AML-193 (cell line): ENCODE measurements at regions not wholly inside any gene's neighbourhood (a gene's known extent, or its start where the extent isn't known, plus 50 kb on each side); places are given as distances from the start of the nearest gene placed in this dataset.

Experiments
- DNase-seq, 2 experiments: peaks; one replicate each; lab custom pipeline; 2025; lab: John Stamatoyannopoulos, UW

DNA sequence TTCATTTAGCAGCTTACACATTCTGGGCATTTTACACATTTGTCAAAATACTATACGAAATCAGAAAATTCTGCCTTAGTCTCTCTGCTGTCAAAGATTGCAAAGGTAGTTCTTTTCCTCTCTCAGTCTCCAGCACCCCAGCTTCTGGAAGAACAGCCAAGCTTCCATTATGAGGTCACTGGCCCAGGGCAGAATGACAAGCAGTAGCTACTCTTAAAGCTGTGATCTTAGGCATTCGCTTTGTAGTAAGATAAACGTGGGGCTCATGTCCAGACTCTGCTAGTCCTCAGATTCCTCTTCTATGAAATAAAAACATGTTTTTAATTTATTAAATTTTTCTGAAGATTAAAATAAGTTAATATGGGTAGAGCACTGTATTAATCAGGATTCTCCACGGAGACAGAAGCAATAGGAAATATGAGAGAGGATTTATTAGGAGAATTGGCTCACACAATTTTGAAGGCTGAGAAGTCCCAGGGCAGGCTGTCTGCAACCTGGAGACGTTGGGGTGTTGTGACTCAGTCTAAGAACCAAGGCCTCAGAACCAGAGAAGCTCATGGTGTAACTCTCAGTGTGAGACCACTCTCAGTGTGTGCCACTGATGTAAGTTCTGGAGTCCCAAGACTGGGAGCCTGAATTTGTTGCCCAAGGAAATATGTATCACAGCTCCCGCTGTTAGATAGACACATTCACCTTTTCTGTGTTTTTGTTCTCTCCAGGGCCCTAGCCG, 201.2 kb downstream of the CMPK2 start:
- no peak for DNase-seq

DNA sequence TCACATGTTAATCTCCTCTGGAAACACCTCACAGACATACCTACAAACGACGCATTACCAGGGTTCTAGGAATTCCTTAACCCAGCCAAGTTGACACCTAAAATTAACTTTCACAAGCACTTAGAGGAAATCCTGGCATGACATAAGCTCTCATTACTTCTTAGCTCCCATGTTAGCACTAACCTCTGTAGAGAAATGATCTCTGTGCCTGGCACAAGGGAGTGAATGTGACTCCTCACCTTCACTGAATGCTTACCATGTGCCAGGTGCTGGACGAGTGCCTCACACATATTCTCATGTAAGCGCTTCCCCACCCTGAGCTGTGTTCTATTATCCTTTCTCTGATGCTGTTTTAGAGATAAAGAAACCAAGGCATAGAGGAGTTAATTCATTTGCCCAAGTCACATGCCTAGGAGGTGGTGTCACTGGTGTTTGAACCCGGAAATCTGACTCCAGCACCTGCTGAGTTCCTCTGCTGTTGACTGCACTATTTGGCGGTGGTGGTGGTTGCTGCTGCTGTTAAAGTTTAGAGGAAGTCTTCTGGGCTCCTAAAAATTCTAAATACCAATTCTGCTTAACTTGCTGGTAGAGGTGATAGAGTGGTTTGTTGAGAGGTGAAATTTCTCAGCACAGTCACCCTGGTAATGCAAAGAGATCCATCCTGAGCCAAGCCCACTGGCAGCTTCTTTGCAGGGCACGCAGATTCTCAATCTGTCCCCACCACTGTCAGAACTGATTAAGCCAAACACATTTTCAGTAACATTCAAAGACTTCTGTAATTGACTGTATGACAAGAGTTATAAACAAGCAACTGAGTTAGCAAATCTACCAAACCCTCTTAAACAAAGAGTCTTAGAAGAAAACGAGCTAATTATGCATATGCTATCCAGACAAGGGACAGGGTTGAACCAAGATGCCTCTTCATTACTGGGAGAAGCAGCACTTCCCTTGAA, 200.3 kb downstream of the CMPK2 start:
- DNase-seq: no peak

DNA sequence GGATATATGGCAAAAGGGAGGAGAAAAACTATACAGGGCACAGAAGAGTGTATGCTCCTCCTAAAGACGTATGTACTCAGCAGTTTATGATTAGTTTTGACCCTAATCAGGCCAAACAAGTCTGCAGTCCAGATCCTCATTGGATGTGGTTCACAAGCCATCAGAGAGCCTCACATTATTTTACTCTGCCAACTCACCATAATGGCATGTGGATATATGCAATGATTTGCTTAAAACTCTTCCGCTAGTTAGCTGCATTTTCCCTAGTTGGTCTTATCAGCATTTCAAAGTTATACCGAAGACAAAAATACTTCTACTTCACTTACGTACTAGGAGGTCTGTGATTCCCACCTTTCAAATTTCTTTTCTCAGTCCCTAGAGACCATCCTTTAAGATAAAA, 198.4 kb downstream of the CMPK2 start:
- DNase-seq: no peak

DNA sequence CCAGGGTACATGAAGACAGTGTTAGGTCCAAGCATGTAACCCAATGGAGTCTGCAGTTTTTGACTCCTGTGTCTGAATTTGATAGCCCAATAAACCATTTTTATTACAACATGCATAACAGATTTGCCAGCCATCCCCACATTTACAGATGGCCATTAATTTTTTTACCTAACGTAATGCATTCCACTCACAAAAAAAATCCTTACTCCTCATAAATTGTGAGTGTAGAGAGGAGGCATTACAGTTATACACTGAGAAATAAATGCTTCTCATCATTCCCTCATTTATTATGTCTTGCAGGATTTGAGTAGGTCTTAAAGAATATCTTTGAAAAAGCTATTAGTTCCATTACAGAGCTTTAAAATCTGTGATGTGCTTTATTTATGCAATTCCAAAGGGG, 193.8 kb downstream of the CMPK2 start:
- DNase-seq: no peak

DNA sequence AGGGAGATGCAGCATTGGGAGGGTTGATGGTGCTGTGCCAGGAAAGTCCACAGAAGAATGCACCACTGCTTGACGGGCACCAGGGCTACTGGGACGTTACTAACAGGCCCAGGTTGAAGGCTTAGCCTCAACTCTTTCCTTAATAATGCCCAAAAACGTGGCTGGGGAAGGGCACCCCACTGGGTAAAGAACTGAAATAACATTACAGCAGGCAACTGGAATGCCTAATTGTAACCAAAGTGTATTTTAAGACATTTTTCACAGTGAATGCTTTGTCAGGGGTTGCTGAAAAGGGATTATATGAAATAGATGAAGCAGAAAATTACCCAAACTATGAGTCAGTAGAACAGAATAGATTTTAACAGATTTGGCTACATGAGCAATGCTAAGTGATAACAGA, 191.3 kb downstream of the CMPK2 start:
- no peak for DNase-seq

DNA sequence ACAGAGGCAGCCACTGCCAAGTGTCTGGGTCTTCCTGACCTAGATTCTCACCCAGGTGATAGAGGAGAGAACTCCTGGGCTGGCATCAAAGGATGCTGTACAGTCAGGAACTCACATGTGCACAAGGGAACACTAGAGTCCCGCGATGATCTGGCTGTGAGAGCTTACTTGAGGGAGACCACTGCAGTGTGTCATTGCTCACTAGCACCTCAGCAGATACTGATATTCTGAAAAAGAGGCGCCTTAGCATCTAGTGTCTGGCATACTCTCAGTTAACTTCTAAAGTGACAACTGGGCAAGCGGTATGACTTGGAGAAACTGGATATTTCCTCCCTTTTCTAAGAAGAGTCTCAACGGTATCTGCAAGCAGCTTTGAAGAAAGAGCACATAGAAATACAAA, 189.9 kb downstream of the CMPK2 start:
- no peak for DNase-seq

DNA sequence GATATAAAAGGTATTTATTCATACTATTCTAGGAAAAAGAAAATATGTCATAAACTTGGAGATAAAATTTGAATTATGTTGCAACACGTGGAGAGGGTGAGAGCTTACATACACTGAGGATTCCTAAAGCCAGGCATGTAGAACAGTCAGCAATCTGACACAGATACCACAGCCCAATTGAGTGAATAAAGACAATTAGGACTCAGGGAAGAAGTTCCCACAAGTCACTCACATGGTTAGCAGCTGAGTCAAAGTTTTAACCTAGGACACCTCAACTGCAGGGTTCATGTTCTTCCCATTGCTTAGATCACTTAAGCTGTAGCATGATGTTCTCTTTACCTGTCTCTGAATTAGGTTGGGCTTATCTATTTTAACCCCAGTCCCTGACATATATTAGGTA, 189.5 kb downstream of the CMPK2 start:
- no peak for DNase-seq

DNA sequence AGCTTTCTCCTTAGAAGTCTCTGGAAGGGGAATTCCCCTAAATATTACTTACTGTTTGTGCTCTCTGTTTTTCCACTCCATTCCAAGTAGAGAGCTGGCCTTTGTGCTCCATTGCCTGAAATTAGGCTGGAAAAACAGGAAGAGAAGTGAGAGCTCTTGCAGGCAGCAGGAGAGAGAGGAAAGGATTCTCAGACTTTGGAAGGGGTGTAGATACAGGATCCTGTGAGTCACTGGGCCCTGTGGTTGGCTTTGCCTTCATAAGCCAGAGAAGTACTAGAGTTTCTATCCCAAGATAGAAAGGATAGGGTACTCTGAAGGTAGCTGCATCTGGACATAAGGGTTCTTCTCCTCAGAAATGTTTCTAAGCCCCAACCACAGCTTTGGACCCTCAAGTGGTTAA, 188.9 kb downstream of the CMPK2 start:
- no peak for DNase-seq

DNA sequence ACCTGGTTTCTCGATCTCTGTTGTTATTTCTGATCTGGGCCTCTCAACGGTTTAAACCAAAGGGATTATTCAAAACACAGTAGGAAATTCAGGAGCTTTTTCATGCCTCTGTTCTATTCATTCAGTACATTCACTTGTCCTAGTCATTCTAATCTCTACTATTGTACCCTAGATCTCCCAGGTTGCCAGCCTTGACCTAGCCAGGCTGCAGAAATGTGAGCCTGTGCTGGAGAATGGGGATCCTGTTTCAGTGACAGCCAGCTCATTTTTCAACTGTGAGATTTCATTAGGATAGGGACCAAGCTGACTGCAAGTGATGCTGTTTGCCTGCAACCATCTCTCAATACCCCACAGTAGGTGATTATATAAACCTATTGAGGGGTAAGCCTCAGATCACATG, 186.2 kb downstream of the CMPK2 start:
- DNase-seq: no peak

DNA sequence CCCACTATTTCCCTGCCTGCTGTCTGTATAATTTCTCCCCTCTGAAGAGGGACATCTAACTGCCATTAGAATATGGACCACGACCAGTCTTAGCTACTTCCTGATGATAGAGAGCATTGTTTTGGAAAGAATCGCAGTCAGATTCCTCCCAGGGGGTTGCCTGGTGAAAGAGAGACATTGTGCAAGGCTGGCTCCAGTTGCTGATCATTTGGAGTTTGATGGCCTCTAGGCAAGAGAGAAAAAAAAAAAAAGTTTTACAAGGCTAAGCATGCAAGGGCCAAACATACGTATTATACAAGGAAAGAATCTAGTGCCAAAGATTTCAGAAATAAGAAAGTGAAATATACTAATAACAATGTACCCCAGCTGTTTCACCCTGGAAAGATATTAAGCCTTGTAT, 182.2 kb downstream of the CMPK2 start:
- DNase-seq: no peak

DNA sequence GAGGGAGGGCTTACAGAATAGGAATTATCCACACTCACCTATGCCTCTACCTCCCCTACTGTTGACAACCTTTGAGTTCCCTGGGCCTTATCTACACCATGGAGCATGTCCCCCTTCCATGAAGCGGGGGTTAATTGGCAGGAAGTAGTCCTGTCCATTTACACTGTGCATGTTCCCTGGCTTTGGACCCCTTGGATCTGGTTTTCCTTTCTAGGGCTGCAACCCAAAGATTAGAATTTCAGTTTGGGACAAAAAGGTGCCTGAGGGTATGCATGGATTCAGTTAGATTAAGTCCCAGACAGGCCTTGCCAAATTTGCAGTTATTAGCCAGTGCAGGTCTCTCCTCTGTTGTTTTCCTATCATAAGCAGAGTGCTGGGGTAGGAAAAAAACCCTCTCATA, 180.3 kb downstream of the CMPK2 start:
- DNase-seq: no peak

DNA sequence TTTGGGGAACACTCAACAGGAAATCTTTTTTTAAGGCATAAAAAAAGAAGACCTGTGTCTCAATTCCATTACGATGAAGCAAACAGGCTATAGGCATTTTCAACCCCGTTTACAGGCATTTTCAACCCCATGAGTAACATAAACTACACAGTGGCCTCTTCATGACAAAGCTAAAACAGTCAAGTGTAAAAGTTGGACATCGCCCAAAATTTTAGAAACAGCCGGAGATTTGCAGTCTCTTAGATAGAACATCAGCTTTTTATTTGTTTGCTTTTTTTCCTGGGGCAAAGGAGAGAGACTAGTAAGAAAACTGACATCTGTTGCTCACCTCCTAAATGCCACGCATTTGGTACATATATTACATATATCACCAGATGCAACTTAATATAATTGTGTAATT, 173.7 kb downstream of the CMPK2 start:
- DNase-seq: no peak

DNA sequence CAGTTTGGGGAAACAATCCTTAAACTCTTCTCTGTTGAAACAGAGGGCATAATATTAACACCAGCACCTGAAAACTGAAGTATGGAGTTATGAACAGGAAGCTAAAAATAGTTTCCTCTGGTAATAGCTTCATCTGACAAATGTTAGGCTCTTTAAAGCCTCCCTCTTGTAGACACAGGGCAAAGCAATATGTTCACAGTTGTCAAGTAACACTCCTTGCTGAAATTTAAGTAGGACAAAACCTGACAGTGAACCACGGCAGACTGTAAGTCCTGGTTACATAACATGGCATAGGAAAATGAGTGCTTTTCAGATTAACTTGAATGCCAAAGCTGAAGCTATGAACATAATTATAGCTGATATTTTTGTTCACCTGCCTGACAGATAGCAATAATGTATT, 172.9 kb downstream of the CMPK2 start:
- no peak for DNase-seq

DNA sequence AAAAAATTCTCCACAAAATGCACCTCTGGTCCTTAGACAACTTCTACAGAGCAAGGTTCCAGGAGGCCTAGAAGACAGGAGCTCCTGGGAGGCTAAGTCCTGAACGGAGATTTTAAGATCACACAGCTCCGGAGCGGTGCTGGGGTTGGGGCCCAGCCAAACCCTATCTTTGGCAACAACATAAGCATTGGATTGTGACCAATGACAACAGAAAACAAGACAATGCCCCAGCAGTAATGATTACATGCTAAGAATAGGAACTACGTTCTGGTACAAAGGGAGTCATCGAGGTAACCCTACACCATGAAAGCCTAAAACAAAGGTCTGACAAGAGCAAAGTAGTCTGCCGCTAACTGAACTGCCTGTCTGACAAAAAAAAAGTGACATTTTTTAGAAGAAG, 171.2 kb downstream of the CMPK2 start:
- DNase-seq: no peak

DNA sequence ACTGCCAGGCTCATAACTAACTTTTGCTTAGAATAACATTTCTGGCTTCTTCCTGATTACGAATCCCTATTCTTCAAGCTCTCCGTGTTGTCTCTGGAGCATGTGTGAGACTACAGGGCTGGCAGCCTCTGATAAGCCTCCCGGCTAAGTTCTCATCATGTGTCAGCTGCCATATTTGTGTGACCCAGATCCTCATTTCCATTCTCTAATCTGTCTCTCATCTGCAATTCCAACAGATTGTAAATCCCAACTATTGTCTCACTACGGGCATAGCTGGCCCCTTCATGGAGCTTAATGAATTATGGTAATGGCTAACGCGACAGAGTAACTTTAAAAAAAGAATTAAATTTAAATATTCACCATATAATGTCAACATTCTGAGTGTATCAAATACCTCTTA, 165.4 kb downstream of the CMPK2 start:
- no peak for DNase-seq

DNA sequence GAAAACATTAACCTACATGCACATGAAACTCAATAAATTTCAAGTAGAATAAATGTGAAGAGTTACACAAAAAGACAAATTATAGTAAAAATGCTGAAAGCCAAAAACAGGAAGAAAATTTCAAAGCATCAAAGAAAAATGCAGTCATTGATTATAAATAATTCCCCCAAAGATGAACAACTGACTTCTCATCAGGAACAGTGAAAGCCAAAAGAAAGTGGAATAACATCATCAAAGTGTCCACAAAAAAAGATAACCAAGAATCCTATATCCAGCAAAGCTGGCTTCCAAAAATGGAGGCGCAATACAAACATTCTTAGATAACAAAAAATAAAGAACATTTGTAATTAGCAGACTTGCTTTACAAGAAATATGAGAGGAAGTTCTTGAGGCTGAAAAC, 161.6 kb downstream of the CMPK2 start:
- no peak for DNase-seq

DNA sequence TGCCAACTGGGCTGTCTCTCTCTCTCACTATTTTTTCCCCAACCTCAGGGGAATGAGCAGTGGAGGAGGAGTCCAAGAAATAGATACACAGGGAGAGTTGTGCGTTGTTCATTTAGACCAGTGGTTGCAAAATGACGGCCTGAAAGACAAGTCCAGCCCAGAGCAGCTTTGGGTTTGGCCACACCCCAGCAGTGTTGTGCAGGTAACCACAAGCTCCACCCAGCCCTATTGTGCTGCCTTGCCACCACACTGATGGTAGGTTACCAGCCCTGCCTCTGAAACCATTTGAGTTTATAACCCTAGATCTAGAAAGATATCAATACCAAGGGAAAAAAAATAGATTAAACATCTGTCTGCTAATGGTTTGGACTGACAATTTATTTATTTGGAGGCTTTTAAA, 144.3 kb downstream of the CMPK2 start:
- DNase-seq: no peak

DNA sequence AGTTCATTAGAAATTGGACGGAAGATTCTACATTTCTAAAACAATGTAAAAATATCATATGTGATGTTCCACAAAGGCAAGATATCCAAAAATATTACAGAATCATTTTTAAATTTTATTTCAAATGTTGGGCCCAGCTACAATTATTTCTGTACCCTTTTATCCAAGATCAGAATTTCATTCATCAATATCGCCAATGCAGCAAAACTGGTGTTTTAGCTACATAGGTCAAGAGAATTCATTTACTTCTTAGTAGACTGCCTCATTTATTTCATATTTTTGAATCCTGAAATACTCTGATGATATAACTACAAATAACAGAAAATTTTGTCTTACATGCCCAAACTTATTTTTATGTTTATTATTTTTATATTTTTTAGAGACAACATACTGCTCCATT, 143.1 kb downstream of the CMPK2 start:
- DNase-seq: no peak

DNA sequence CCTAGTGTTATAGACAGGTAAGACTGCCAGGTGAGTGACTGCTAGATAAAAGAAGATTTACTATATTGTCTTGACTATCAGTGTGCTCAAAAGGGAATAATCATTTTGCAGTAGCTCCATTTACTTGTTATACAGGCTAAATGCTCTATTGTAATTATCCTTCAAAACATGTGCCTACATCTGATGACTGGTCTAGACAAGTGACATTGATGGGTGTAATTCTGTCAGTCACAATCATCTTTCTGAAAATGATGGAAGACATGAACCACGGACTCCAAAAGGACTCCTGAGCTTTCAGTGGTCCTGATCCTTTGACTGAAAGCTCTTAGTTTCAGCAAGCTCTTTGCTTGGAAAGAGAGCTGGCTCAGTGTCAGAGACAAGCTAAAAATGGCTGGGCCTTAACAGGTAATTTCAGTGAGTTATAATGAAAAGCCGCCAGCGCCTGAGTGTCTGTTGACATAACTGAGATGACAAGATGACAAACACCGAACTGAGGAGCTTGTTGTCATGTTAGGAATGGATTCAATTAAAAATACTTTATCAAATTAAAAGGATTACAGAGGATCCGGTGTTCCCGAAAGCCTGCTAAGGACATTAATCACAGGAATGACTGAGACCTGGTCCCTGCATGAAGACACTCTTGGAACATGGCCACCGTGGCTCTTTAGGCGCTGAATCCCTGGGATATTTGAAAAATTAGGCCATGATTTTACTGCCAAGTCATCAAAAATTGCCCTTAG, 141.7 kb downstream of the CMPK2 start:
- DNase-seq: no peak

DNA sequence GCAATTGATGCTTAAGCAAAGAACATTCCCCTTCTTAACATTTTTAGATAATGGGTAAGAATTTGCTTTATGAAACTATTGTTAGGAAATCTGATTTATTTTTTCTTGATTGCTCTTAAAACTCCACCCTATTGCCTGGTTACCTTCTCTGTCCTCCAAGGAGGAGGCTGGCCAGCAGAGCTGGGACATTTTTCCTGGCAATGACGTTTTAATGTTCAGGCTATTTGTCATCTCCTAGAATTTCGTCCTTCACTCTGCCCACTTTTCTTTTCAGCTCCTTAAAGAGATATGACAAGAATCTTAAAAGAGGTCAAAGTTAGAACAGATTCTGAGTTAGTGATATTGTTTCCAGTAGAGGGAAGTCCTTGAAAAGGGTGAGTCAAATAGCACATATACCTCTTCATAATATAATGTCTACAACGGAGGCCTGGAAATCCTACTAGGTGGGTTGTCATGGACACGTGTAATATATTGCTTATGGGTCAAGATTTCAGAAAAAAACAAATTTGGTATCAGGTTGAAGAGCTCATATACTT, 141.0 kb downstream of the CMPK2 start:
- no peak for DNase-seq

DNA sequence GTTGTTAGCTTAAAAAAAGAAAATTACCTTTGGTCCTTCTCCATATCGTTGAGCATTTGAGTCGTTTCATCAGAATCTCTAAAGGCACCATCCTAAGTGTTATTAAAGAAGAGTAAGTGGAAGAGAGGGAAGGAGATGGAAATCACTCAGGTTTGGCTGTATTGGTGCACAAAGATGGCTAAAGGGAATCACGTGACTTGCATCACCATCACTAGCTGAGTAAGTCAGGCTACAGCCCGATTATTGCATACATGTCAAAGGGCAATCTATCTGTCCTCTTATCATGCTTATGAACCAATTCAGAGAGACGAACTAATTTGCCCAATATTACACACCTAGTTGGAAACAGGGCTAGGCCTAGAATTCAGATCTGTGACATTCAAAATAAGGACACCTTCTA, 137.6 kb downstream of the CMPK2 start:
- DNase-seq: no peak

DNA sequence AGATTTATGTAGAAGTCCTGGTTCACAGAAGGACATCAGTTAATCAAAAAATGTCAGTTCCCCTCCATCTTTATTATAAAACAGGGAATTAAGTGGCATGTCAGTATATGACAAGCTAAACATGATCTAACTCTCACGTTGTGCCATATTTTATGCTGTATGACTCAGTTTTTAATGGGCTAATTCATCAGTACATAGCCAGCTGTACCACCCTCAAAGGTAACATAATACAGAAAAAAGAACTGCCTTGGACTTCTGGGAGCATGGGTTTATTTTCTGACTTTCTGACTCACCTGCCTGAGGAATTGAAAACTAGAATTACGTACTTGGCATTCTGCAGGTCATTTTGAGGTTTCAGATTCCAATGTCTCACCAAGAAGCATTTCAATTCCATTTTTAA, 135.7 kb downstream of the CMPK2 start:
- no peak for DNase-seq
